ENCODE measurements at regions not wholly inside any gene's neighbourhood (a gene's known extent, or its start where the extent isn't known, plus 50 kb on each side); places are given as distances from the start of the nearest gene placed in this dataset.

DNA sequence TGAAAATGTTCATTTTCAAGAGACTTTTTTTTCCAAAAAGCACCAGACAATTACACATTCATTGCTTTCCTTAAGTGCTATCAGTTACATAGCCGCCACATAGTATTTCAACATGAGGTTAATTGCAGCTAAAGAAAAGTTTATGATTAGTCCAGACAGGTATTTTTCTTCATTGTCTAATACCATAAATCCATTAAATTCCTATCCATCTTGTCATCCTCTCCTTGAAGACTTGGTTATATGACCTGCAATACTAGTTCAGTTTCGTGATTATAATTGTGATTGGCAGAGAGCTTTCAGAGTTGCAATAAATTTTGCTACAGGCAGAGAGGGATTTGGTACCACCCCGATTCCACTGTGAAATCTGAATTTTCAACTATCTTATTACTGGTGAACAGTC lies 437.7 kb downstream of the GPATCH2 start:
- DNase-seq, result no peak

DNA sequence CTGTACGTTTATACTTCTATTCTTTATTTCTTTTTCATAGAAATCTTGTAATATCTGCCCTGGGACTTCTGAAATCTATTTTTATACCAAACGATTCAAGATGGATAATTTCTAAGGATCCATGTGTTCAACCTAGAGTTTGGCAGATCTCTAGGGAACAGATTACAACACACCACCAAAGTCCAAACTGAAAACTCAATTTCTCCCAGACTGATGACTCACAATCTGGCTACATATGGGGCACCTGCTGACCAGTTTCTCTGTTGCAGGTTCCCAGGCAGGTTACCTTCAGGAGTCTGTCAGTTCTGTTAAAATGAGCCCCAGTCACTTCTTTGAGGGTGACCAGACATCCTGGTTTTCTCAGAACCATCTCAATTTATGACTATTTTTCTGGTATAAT lies 439.4 kb downstream of the GPATCH2 start:
- no peak for DNase-seq

DNA sequence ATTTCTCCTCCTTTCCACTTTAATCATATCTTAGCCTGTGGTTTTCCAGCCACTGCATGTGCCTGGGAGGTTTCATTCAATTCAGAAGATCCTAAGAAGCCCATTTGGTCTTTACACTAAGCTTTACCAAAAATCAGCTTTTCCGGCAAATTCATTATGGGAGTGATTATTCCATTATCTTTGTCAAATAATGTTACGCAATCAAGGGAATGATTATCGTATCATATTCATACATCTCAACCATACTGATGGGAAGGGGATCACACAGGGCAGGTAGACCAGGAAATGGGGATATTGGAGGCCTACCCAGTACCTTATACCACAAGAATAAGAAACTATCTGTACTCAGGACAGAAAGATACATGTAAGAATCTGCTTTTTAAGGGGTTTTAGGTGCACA lies 440.5 kb downstream of the GPATCH2 start:
- no peak for DNase-seq

DNA sequence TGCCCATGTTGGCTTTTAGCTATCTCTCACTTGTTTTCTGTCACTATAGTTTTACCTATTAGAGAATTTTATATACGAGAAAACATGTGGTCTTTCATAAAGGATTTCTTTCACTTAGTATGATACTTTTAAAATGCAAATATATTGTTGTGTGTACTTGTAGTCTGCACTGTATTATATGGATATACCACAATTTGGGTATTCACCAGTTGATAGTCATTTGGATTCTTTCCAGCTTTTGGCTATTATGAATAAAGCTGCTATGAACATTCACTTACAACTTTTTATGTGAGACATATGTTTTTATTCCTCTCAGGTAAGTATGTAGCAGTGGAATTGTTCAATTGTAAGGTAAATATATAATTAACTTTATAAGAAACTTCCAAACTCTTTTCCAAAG lies 441.5 kb downstream of the GPATCH2 start:
- no peak for DNase-seq

DNA sequence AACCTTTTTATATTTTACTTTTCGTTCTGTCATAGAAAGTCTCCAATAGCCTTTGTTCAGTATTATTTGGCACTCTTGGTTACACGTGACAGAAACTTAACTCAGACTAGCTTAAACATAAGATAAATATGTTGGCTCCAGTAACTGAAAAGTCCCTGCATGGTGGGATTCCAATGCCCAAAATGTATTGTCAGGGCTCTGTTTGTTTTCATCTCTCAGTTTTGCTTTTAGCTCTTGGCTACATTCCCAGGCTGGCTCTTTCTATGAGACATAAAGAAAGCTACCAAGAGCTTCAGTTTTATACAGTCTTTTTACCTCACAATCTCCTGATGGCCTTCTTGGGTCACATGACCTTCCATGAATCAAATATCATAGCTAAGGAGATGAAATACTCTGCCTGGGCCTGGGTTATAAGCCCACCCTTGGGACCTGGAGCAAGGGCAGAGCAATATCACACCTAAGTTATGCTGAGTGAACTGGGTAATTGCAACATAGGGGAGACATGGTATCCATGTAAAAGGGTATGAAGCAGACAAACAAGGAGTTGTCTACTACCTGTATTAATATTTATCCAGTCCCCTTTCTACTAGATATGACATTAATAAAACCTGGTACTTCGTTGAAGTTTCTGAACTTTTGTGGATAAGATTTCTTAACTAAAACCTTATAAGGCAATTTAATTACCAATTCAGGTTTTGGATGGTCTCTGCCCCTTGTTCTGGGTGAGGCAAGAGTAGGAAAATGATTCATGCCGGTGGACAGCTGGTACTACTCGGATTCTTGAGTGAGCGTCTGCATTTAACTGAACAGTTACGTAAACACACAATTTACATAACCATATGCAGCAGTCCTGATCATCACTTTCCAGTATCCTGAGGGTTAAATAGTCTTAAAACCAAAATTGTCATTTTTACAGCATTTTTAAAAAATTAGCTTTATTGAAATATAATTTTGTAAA lies 442.3 kb downstream of the GPATCH2 start:
- DNase-seq, result no peak

DNA sequence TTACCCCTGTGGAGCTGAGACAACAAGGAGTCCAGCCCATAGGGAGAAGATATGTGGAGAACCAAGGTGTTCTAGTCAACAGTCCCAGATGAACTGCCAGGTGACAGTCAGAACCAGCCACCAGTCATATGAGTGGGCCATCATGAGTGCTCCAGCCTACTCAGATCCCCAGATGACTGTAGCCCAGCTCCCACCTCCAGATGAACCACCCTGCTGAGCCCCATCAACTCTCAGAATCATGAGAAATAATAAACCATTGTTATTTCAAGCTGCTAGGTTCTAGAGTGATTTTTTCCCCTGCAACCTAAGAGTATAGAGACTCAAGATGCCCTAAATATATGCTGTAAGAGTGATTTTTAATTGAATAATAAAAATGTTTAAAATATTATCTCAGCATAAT lies 444.2 kb downstream of the GPATCH2 start:
- DNase-seq, result no peak

DNA sequence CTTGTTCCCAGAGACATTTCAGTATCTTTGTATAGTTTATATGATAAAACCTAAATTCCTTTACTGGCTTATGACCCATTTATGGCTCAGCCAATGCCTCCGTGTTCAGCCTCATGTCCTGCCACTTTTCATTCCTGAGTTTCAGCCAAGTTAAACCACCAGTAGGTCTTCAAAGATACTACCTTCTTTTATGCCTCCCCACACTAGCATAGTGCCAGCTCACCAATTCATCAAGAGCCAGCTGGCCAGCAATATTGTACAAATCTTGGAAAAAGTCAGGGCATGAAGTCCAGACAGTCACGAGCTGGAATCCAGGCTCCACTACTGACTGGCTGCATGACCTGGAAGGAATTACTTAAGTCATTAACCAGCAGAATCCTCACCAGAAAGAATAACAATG lies 446.0 kb downstream of the GPATCH2 start:
- DNase-seq, result no peak

DNA sequence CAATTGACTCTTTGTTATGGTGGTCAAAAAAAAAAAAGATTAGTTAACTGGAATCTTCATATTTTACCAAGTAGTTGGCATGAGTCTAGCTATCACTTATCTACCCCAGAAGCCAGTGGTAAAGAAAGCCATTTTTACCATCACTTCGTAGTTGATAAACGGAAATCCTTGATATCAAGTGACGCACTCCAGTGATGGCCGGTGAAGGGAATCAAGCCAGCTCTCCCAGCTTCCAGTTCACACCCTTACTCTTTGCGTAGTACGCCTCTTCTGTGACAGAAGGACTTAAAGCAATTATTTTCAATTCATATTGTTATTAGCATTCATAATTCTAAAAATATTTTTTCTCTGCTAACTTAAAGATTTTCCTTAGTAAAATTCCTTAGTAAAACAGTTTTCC lies 447.9 kb downstream of the GPATCH2 start:
- no peak for DNase-seq

DNA sequence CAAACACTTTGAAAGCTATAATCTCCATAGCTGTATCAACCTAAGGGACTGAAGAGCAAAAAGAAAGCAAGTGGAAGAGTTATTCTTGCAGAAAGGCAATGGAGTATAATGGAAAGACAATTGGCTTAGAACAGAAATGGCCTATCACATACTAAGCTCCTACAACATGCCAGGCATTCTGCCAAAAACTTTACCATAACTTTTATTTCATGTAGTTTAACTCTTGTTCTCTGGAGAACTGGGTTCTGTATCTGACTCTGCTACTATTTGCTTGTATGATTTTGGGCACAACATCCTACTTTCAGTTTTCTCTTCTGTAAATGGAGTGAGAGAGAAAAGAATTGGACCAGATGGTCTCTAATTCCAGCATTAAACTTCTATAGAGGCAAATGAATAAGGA lies 449.1 kb downstream of the GPATCH2 start:
- DNase-seq, result no peak

DNA sequence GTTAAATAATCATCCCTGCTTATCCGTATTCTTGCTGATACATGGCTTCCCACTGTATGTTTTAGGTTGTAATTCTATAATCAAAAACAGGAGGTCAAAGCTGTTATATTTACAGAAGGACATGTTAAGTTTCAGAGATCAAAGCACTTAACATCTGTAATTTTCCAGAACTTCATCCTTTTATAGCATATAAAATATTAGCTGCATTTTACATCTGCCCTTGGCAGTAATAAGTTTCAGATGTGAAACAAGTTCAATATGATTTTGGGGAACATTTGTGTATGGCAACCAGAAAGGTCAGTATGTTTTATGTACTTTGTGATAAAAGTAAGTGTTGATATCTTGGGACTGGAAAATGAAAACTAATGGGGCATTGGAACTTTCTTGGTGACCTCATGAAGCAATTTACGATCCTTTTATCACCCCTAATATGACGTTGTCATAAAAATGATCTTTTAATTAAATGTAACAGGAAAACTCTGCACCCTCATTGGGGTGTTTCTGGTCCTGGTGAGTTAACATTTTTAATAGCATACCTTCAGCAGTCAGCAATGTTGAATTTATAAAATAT lies 449.6 kb downstream of the GPATCH2 start:
- no peak for DNase-seq

DNA sequence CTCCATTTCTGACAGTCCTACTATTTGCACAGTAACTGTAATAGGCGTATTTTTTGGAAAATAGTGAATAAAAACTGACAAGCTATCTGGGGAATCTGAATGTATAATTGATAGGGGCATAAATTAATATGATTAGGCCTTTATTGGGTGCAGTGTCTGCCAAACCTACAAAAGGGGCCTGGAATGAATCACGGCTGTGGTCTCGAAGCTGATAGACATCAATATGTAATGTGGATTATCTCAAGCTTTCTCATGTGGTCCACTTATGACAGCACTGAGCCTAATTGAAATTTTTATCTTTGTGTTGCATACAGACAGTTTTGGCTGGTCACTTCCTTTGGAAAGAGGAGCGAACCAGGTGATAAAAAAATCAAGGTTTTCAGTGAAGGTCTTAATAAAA lies 450.4 kb downstream of the GPATCH2 start:
- DNase-seq, result no peak

DNA sequence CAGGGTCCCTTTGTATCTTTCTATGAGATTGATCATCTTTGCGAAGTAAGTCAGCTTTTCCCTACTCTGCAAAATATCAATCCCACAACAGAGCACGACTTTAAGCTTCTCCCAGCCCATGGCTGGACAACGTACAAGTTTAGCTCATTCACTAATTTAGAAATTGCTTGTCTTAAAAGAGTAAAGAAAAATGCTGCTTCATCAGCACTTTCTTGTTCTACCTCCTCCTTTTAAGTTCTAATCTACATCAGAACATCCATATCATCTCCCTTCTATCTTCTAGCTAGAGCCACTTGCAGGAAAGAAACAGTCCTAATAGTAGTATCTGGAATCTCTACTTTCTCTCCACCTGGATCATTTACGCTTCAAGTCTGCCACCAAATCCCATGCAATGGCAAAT lies 441.2 kb upstream of the ESRRG start:
- DNase-seq, result no peak

DNA sequence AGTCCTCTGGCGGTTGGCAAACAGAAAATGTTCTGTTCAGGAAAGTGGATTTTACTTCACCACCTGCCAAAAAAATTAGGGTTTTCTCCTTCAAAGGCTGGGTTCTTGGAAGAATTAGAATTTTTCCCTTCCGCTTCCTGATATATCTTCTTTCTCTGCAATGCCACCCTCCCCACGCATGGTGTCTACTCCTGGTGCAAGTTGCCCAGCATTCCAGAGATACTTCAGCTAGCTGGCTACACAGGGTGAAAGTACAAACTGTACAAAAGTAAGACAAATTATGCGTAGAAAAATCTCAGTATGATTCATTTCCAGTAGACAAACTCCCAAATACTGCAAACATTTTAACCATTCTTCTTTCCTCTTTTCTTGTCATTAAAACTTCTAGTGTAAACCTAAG lies 430.1 kb upstream of the ESRRG start:
- DNase-seq, result no peak

DNA sequence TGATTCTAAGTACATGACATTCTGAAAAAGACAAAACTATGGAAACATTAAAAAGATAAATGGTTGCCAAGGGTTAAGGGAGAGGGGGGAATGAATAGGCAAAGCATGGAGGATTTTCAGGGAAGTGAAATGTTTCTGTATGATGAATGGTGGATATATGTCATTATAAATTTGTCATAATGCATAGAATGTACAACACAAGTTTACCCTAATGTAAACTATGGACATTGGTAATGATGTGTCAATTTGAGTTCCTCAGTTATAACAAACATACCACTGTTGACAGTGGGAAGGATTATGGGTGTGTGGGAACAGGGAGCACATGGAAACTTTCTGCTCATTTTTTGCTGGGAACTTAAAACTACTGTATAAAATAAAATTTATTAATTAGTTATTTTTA lies 427.1 kb upstream of the ESRRG start:
- no peak for DNase-seq

DNA sequence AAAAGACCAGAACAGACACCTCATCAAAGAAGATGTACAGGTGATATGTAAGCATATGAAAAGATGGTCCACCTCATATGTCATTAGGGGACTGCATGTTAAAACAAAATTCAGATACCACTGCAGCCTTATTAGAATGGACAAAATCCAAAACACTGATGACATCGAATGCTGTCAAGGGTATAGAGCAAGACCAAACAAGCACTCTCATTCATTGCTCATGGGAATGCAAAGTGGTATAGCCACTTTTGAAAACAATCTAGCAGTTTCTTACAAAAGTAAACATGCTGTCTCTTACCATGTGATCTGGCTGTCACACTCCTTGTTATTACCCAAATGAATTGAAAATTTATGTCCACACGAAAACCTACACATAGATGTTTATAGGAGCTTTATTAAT lies 426.6 kb upstream of the ESRRG start:
- no peak for DNase-seq

DNA sequence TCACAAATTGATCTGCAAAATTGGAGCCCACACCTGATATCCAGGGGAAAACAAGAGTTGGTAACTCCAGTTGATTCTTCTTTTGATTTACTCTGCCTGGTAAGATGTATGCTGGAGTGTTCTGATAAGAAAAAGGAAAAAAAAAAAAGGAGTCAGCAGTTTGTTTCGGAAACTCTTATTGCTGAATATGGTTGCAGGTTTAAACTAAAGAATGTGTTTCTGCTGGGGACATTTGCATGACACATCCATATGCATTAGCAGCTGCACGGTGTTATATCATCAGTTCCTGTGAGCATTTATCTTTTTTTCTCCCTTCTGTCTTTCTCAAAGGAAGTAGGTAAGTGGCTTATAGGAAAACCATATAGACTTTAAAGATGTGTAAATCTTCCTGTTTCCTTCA lies 418.5 kb upstream of the ESRRG start:
- DNase-seq, result no peak

DNA sequence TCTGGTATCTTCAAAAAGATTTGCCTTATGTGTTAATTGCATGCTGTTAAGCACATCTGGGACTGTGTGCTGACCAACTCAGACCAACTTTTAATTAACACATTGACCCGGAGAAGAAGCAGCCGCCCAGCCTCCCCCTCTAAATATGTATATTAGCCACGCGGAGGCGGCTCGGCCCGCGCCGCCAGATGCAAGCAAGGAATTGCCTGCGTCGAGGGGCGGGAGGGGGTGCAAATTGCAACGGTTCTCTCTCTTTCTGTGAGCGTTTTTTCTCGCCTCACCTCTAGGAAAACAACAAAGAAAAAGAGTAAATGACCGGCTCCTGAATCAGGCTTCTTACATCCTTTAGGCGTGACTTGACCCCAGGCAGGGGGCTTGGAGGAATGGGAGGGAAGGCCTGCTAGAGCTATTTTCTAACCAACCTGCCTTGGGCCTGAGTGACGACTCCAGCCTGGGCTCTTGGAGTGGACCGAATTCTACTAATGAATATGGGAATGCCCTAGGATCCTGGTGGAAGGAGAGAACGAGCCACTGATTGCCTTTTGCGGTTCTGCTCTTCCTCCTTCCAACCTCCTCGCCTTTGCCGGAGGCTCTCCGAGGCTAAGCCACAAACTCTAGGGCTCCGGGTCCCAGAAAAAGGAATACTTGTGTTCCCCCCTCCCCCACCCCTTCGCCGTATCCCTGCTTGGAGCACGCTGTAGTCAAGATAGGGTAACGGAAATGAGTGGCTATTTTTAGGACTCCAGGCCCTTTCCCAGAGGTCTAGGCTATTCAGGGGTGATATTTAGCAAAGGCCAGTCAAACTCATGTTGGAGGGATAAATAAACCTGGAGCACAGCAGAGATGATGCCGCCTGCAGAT lies 417.0 kb upstream of the ESRRG start:
- no peak for DNase-seq

DNA sequence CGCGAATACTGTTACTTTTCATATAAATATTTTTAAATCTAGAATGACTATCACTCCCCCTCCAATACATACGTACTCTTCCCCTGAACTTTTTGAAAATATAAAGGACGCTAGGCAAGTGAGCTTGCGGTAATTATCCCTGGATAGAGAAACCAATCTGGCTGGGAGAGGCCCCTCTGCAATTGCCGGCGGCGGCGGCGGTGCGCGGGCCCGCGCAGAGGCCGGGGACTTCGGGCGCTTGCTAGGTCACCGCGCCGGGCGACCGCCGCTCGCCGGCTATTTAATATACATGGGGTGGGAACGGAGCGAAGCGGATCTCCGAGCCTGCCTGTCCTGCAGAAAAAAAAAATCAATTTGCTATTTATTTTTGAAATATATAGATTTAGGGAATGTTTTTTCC lies 416.3 kb upstream of the ESRRG start:
- DNase-seq, result no peak

DNA sequence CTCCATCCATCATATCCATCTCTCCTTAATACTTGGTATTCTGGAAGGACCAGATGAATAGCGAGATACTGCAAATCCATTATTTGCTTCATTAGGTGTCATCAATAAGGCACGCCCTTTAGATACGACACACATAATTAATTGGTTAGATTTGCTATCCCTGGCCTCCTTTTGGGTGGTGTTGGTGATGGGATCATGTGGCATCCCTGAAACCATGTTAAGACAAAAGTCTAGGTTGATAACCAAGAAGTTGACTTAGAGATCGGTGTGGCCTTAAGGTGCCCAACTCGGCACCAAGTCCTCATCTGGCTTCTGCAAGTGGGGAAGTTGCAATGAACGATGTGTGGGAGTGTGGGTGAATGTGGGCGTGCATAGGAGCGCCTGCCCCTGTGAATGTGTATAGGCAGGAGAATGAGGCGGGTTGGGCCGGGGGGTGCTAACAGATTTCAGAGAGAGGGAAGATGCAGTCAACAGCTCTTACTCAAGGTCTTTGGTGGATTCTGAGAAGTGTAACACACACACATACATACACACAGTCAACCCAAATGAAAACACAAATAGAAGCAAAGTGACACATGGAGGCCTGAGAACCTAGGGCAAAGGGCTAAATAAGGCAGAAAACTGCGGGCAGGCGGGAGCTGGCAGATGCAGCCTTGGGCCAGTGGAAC lies 415.7 kb upstream of the ESRRG start:
- DNase-seq, result no peak

DNA sequence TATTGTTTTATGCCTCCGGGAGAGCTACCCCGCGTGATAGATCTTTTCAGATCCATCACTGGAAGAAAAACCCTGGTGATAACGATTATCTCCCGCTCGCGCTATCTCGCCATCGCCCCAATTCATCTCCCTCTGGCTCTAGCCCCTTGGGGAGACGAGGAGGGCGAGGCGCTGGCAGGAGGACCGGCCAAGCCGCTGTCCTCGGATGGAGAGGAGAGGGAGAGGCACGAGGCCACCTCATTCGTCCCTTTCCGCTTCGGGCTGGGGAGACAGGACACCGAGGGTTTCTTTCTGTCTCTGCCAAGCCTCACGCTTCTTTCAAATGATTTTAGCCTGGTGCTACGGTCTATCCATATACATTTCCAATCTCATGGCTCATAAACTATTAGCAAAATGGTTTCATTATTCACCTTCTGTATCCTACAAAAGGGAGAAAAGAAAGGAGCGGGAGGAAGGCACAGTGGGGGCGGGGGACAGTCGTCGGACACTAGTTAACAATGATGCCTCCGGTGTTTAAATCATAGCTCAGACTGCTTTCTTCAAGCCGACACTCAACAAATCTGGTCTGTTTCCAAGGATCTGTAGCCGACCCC lies 415.0 kb upstream of the ESRRG start:
- no peak for DNase-seq

DNA sequence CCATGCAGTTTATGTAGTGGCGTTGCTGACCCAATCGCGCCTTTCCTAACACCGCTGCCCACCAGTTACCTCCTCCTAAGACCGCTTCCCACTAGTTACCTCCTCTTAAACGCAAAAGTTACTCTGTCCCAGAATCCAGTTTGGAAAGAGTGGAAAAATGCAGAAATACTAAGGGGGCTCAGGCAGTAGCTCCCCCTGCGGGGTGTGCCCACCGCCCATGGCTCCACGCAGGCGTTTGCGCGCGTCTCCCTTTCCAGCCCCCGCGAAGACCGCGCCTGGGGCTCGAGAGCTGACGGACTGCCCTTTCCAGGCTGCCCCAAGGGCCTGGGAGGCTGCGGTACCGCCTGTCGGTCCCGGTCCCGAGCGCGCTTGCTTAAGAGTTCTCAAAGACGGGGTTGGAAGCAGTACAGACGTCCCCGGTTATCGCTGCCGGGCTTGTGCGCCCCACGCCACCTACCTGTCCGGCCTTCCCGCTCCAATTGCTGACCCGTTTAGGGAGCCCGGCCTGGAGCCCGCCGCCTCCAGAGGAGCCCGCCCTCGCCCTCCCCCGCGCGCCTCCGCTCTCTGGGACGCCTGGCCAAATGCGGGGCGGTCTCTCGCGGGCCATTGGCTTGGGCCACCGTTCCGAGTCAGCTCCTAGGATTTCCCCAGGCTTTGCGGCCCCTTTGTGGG lies 414.1 kb upstream of the ESRRG start:
- DNase-seq, result no peak

DNA sequence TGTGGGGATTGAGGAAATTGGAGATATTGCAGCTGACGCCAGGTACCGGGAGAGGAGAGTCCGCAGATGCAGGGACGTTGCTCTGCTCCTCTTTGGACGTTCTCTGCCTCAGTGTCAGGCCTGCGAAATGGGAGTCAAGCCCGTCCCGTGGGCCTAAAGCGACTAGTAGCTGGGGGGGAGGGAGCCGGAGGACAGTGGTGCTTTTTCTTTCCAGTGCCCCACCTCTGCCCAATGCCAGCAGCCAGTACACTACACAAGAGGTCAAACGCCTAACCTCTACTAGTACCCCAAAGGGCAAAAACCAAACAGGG lies 413.6 kb upstream of the ESRRG start:
- DNase-seq, result no peak
